Myocyte (in vitro differentiated cells): ENCODE measurements at regions not wholly inside any gene's neighbourhood (a gene's known extent, or its start where the extent isn't known, plus 50 kb on each side); places are given as distances from the start of the nearest gene placed in this dataset.
A peak's percentile ranks its signal among the peaks of the same experiment; 100 is the strongest.
"Not testable (repeated sequence)": the region's sequence is repeated elsewhere in the genome, so short reads cannot be mapped to it uniquely, and the experiment has no call there.

ENCODE experiments used
- DNase-seq: peaks from one replicate; pipeline ENCODE4 v3.0.0-alpha.2; 2012; ENCODE audit warnings: low read depth

DNA sequence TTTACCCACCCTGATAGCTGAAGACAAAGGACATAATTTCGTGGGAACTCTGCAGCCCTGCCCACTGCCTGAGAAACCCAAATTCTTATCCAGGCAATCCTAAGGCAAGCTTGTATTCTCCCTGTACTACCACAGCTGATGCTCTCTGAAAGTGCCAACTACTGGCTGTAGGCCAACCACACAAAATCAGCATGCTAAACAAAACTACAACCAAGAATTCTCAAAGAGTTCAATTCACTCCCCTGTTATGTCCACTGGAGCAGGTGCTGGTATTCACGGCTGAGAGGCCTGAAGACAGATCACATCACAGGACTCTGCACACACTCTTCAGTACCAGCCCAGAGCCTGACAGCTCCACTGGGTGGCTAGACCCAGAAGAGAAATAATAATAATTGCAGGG, 375.9 kb upstream of the NDST4 start:
- DNase-seq = peak; percentile 59

- DNase-seq = no peak
Observed at GRCh38 chr4:115485402-115485801, 372.0 kb upstream of the NDST4 start.

DNA sequence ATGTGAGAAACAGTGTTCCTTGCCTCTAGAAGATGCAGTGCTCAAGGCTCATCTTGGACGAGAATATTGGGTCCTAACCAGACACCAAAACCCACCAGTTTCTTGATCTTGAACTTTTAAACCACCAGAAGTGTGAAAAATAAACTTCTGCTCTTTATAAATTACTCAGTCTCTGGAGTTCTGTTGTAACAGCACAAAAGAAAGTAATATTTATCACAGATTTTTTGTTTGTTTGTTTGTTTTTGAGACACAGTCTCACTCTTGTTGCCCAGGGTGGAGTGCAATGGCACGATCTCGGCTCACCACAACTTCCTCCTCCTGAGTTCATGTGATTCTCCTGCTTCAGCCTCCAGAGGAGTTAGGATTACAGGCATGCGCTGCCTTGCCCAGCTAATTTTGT, 371.1 kb upstream of the NDST4 start:
- no peak for DNase-seq

DNA sequence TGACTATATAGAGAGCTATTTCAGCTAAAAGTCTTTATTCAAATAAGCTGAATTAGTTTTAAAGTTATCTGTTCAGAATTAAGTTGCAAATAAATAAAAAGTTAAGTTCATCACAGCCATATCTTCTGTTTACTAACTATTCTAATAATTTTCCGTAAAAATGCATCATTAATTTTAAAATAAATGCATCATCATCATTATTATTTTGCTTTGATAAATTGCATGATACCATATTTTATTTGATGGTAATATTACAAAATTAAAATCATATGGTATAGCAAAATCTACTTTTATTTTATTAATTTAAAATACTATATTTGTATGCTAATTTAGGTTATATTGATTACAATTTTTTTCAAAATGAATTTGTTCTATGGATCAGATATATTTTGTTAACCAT, 357.3 kb upstream of the NDST4 start:
- DNase-seq = no peak

DNA sequence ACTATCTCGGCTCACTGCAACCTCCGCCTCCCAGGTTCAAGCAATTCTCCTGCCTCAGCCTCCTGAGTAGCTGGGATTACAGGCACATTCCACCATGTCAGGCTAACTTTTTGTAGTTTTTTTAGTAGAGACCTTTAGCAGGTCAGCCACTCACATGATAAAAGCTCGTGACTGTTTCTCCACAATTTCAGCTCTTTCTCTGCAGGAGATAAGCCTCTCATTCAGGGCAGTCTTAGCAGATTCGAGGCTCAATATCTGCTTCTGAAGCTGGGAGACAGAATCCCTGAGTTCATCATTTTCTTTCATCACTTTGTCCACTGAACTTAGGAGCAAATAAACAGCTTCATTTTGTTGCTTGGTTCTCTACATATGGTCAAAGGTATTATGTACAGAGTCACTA, 345.9 kb upstream of the NDST4 start:
- DNase-seq = not testable (repeated sequence)

DNA sequence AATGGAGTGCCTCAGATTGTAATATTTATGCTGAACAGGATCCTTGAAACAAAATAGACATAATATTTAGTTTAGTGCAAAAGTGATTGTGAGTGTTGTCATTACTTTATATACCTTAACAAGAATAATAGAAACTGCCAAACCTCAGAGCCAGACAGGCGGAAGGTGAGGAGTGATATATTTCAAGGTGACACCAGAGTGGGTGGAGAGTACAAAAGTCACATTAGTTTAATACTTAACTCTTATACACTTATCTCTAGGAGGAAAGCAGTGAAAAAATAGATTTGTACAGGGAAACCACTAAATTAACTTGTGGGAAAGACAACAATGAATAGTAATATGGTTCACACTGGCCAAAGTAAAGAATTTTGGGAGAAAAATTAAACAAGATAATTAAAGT, 342.8 kb upstream of the NDST4 start:
- no peak for DNase-seq

DNA sequence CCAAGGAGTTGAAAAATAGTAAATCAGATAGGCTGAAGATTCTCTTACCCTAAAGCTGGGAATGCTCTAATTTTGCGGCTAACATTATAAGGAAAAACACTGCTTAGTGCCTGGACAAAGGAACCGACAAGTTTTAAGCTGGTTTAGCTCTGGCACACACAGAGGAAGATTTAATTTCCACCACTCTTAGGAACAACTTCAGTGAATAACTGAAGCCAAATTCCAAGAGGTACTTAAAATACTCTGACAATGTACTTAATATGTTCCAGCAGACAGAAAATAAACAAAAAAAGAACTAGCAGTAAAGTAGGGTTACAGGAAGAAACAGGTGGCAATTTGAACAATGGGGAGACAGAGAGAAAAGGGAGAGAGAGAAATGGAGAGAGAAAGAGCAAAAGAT, 340.8 kb upstream of the NDST4 start:
- peak; percentile 32 for DNase-seq

- DNase-seq = peak; percentile 63
Observed at GRCh38 chr4:115453416-115453815, 340.0 kb upstream of the NDST4 start.

GRCh38 chr4:115452229-115452628, 338.8 kb upstream of the NDST4 start:
- DNase-seq = not testable (repeated sequence)

GRCh38 chr4:115437739-115438138, 324.3 kb upstream of the NDST4 start:
- DNase-seq = no peak

DNA sequence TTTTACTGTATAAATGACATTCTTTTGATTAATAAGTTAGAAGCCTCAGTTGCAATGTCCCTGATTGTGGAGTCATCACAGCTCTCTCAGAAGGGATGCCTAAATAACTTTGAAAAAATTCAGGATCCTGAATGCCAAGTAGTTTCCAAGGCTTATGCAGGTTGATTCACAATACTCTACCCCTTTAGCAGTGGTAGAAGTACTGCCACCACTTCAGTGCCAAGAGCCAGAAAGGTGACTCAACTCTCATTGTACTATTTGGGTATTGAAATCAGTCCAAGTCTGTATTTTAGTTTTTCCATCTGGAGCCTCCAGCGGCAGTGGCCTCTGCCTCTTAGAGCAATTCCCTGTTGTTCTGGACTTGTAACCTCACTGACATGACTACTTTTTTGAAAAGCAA, 320.1 kb upstream of the NDST4 start:
- DNase-seq = peak; percentile 64

- DNase-seq = no peak
Observed at GRCh38 chr4:115430024-115430423, 316.6 kb upstream of the NDST4 start.

DNA sequence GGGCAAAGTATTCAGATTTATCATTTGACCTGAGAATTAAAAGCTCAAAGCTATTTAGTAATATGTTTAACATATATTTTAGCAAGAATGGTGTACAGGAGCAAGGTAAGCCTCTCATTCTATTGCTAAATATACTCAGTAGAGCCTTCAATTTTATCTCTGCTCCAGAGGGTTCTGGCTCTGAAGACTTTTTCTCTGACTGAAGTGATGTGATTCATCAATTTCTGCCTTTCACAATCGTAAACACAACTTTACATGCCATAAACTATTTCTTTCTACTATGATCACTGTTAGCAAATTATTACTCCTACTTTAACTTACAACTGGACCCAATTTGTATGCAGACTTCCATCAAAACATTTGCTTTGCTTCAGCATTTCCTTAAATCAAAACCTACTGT, 315.0 kb upstream of the NDST4 start:
- no peak for DNase-seq

GRCh38 chr4:115424852-115425251, 311.4 kb upstream of the NDST4 start:
- peak; percentile 9 for DNase-seq

DNA sequence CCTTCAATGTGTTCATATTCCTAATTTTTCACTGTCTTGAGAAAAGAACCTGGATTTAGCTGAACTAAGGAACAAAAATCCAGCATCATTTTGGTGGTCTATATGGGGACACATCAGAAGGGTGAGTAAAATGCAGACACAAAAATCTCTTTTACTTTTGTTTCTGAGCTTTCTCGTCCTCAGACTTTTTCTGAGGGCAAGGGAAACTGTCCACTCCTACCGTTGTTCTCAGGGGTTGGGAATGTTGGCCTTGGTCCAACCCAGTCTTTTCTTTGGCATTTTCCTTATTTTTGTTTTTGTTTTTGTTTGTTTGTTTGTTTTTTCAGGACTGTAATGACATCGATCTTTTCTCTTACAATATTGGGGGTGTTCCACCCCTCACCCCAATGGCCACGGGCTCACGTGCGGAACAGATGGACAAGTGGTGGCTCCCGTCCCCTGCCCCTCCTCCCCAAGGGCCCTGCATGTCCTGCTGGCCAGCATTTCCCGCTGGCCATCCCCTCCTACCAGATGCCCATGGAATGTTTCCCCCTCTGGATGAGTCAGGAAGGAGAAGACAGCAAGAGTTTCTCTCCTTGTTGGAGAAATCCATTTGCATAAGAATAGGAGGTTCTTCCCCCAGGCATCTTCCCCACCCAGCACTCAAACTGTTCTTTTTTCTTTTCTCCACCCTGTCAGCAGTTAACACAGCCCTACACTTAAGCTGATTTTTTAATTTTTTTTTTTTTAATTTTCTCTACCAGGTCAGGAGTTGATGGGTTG, 305.4 kb upstream of the NDST4 start:
- no peak for DNase-seq

GRCh38 chr4:115396034-115396433, 282.6 kb upstream of the NDST4 start:
- DNase-seq = no peak

DNA sequence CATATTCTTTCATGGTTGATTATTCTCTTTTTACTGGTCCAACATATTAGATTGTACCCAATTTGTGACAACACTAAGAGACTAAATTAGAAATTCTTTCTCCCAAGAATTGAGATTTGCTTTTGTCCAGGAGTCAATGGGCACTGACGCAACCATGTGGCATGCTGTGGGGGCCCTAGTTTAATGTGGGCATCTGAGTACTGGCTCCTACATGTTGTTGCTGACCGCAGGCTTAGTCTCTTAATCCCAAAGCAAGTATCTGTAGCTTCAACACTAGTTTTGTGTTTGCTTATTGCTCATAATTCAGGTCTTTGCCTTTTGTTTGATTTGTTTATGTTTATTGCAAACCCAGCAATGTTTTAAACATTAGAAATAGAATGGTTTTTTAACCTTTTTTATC, 263.4 kb upstream of the NDST4 start:
- no peak for DNase-seq

- DNase-seq = no peak
Observed at GRCh38 chr4:115374621-115375020, 261.2 kb upstream of the NDST4 start.

- DNase-seq = no peak
Observed at GRCh38 chr4:115370490-115370889, 257.1 kb upstream of the NDST4 start.

DNA sequence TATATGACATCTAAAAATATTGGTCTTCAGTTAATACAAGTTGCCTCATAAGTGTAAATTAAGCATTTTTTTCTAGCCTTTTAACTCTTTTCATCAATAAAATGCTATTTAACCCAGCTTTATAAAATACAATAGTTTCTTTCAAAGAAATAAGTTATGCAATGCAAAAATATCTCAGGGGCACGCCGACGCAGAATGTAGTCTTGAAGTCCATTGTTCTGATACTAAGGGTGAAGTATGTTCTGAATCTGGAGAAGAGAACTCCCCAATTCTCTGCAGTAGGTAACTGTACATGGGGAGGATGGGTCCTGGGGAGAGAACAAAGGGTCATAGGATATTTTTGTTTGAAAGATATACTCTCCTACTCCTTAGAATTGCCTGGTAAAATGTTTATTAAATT, 256.6 kb upstream of the NDST4 start:
- no peak for DNase-seq

- no peak for DNase-seq
Observed at GRCh38 chr4:115366390-115366789, 253.0 kb upstream of the NDST4 start.

DNA sequence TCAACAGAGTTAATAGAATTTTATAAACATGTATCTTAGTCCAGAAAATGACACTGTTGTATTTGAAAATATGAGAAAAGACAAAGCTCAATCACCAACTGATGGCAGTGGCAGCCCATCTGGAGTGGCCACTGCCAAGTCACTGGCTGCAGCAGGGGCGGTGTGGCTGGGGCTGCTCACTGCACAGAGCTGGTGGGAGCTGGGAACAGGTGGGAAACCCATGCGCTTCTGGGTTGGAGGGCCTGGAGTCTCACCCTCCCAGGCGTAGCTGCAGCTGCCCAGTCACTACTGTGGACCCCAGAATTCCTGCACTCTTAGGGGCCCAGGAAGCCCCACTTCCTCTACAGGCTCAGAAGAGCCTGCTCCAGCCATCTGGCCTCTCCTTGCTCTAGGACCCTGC, 251.8 kb upstream of the NDST4 start:
- no peak for DNase-seq

DNA sequence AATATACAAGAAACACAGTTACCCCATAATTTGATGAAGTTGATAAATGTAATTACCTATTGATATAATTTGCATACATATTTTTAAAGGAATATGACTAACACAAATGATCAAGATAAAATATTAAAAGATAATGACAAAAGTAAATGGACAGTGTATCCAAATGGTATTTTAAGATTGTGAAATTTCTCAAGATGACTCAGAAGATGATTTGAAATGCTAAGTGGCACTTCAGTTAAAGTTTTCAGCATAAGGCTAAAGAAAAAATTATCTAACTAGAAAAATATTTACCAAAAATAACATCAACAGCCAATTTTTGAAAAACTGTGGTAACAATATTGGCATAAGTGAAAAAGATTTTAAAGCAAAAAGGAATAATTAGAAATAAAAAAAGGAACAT, 248.4 kb upstream of the NDST4 start:
- no peak for DNase-seq

DNA sequence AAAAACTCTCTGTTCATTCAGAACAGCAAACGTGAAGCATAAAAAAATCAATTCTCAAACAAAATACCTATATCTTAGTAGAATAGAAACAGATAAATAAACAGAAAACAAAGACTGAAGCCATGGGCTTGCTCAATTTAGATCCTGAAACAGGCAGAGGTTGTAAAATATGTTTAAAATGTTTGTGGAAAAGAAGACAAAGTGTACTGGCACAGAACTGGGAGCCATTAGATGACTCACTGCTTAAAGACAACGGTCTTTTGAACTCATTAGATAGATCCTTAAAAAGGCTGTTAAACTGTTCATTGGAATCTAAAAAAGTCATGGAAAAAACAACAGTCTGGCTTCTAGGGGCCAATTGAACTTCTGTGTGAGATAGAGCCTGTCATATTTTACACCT, 247.0 kb upstream of the NDST4 start:
- peak; percentile 30 for DNase-seq
